ENCODE measurements at regions not wholly inside any gene's neighbourhood (a gene's known extent, or its start where the extent isn't known, plus 50 kb on each side); places are given as distances from the start of the nearest gene placed in this dataset.

DNA sequence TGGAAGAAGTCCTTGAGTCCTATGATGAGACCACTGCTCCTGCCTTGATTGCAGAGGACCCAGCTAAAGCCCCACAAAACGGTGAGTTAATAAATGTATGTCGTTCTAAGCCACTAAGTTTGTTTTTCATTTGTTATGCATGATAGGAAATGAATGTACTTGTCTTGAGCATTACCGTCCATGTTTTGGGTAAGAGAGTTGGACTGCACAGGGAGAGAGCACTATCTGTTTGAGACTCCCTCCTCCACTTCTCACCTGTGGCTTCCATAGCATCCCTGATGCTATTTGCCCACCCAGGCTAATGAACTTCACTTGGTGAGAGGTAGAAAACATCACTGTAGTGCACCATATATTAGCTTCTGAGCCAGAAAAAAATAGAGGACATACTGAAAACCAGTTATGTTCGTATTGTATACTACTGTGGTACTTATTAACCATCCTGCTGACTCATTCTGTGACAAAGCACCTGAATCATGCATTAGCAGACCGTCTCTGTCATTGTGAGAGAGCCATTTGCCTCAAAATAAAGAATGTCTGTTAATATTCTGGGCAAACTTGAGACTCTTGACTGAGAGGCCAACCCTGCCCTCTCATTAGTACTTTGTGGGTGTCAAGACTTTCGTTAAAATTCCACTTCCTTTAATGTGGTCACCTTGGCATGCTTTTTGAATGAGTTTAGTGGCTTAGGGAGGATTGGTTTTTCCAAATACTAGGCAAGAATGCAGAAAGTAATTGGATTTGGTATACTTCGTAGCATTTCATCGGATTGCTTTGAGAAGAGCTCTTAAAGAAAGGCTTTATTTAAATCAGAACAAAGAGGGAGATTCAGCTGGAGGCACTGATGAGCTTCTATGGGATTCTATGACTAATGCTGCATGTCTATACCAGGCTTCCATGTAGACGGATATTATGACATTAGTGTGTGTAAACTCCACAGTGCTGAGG, 99.3 kb upstream of the GRPR start:
- ATAC-seq (no peak), DNase-seq (no peak)
- Histone ChIP-seq H3K4me1 (no peaks in the 10 kb centered on the region), H3K27me3 (ENCODE audit: insufficient read depth in 3 of 3, low read length in 2 of 3) (peaks cover 0 to 8% (median 0%) of the 10 kb centered on the region in 3 donors), H3K4me3 (no peak overlapping the region), H3K9me3 (no peaks in the 10 kb centered on the region), H3K27ac (no peak overlapping the region), H3K36me3 (ENCODE audit: insufficient read depth in 1 of 2, low read depth in 1 of 2) (no peaks in the 10 kb centered on the region)
- whole genome bisulfite sequencing, 3 donors = 63 to 74% (median 66%) methylated on average over 9 of the region's 9 CpGs
- TF ChIP-seq, protein P1, sequence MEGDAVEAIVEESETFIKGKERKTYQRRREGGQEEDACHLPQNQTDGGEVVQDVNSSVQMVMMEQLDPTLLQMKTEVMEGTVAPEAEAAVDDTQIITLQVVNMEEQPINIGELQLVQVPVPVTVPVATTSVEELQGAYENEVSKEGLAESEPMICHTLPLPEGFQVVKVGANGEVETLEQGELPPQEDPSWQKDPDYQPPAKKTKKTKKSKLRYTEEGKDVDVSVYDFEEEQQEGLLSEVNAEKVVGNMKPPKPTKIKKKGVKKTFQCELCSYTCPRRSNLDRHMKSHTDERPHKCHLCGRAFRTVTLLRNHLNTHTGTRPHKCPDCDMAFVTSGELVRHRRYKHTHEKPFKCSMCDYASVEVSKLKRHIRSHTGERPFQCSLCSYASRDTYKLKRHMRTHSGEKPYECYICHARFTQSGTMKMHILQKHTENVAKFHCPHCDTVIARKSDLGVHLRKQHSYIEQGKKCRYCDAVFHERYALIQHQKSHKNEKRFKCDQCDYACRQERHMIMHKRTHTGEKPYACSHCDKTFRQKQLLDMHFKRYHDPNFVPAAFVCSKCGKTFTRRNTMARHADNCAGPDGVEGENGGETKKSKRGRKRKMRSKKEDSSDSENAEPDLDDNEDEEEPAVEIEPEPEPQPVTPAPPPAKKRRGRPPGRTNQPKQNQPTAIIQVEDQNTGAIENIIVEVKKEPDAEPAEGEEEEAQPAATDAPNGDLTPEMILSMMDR (IDR thresholded peaks at IDR 0.05) = no peak
- intact Hi-C loops (cut with DNase I) = no loop called here

- Histone ChIP-seq H3K27ac (no peak overlapping the region), H3K9me3 (no peaks in the 10 kb centered on the region), H3K4me3 (no peak overlapping the region), H3K27me3 (ENCODE audit: insufficient read depth in 3 of 3, low read length in 2 of 3) (peaks cover 0 to 8% (median 0%) of the 10 kb centered on the region in 3 donors), H3K4me1 (no peaks in the 10 kb centered on the region), H3K36me3 (ENCODE audit: insufficient read depth in 1 of 2, low read depth in 1 of 2) (no peaks in the 10 kb centered on the region)
- no peak for ATAC-seq
- 0 to 69% (median 59%) methylated on average over 1 of the region's 1 CpG for WGBS, 3 donors
- DNase-seq = no peak
- TF ChIP-seq, protein P1 (IDR thresholded peaks at IDR 0.05) = no peak
- intact Hi-C loops (cut with DNase I) = no loop called here
Observed at GRCh38 chrX:16022580-16023200, 100.7 kb upstream of the GRPR start.

GRCh38 chrX:16018291-16018690, 105.1 kb upstream of the GRPR start:
- TF ChIP-seq, protein P1 (IDR thresholded peaks at IDR 0.05) = no peak
- H3K27me3 ChIP-seq (ENCODE audit: insufficient read depth in 3 of 3, low read length in 2 of 3) = peaks cover 0 to 8% (median 0%) of the 10 kb centered on the region in 3 donors
- H3K4me1 ChIP-seq = no peaks in the 10 kb centered on the region
- no peak overlapping the region for H3K4me3 ChIP-seq
- no peak overlapping the region for H3K27ac ChIP-seq
- ATAC-seq = no peak
- no peaks in the 10 kb centered on the region for H3K9me3 ChIP-seq
- intact Hi-C loops (cut with DNase I) = no loop called here
- DNase-seq = no peak
- H3K36me3 ChIP-seq (ENCODE audit: insufficient read depth in 1 of 2, low read depth in 1 of 2) = no peaks in the 10 kb centered on the region

DNA sequence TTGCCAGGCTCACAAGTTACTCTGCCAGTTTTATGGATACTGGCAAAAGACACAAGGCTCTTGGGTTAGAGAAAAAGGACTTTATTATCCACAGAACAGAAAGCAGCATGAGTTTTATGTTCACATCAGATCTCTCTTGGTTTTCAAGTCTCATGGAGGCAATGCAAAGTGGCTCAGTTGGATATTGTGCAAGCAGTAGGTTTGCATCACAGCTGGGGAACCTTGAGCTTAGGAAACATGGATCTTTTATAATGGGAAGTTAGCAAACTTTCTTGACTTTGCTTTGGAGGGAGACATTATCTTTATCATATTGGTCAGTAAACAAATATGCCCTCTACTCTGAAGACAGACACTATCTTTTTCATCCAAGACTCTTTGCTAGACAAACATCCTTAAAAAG, 109.2 kb upstream of the GRPR start:
- Histone ChIP-seq H3K9me3 (no peaks in the 10 kb centered on the region), H3K4me1 (no peaks in the 10 kb centered on the region), H3K27ac (no peak overlapping the region), H3K27me3 (ENCODE audit: insufficient read depth in 3 of 3, low read length in 2 of 3) (no peaks in the 10 kb centered on the region), H3K4me3 (no peak overlapping the region), H3K36me3 (ENCODE audit: insufficient read depth in 1 of 2, low read depth in 1 of 2) (no peaks in the 10 kb centered on the region)
- no peak for DNase-seq
- intact Hi-C loops (cut with DNase I) = no loop called here
- TF ChIP-seq, protein P1 (IDR thresholded peaks at IDR 0.05) = no peak
- no peak for ATAC-seq

Data from psoas muscle (tissue), 7 donors.